ENCODE measurements at regions not wholly inside any gene's neighbourhood (a gene's known extent, or its start where the extent isn't known, plus 50 kb on each side); places are given as distances from the start of the nearest gene placed in this dataset.

DNA sequence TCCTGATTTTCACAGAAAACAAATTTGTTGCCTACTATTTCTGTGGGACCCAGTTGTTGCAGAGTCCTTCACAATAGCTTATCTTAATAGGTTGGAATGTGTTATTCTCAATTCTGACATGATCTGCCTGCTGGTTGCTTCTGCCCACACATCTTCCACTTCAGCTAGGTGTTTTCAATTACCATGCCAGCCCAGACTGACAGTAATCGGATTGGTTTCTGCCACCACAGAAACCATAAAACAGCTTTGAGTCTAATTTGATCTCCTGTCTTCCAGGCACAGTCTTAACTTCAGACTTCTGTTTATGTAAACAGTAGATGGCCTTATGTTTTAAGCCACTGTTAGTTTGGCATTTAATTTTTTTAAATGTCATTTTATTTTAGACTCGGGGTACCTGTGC lies 248.2 kb upstream of the RBMS1 start:
- no peaks in the 10 kb centered on the region for H3K4me1 Mint-ChIP-seq
- no peak overlapping the region for H3K27ac ChIP-seq (ENCODE audit: low read depth, low read length)
- H3K27me3 Mint-ChIP-seq = peaks cover 0 to 8% of the 10 kb centered on the region in 2 donors
- H3K27me3 ChIP-seq (ENCODE audit: insufficient read depth, low read length) = no peaks in the 10 kb centered on the region
- peaks cover 0 to 2% (median 0%) of the 10 kb centered on the region in 8 donors for H3K9me3 Mint-ChIP-seq
- no peak overlapping the region for H3K27ac Mint-ChIP-seq
- H3K36me3 Mint-ChIP-seq = no peaks in the 10 kb centered on the region
- DNase-seq = no peak
- no peaks in the 10 kb centered on the region for H3K9me3 ChIP-seq (ENCODE audit: control insufficient read depth in 1 of 2, low read length in 2 of 2)
- no peak overlapping the region for H3K4me3 Mint-ChIP-seq
- ChIA-PET CTCF (ENCODE audit: partially characterized antibody) (no interaction called here), POLR2A (ENCODE audit: partially characterized antibody) (no interaction called here)
- no peaks in the 10 kb centered on the region for H3K36me3 ChIP-seq (ENCODE audit: insufficient read depth, low read length)
- no peaks in the 10 kb centered on the region for H3K4me1 ChIP-seq (ENCODE audit: insufficient read depth, low read length)
- intact Hi-C loops (cut with micrococcal nuclease) = no loop called here
- no peak overlapping the region for H3K4me3 ChIP-seq (ENCODE audit: low read length in 2 of 2)

DNA sequence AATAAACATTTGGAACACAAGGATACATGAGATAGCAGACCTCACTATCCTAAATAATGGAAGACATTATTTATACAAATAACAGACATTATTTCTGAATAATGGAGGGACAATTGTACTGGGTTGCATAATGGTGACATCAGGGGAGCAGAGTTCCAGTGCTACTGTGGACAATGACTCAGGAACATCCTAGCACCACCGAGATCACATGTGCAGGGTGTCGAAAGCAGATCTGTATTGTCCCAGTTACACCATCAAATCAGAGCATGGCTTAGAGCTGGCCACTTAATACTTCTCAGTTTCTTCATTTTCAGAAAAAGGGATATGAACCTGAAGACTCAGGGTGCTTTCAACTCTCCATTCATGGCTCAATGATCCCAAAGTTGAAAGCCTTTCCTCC lies 249.1 kb upstream of the RBMS1 start:
- Histone ChIP-seq H3K36me3 (ENCODE audit: insufficient read depth, low read length) (no peaks in the 10 kb centered on the region), H3K9me3 (ENCODE audit: control insufficient read depth in 1 of 2, low read length in 2 of 2) (no peaks in the 10 kb centered on the region), H3K27ac (ENCODE audit: low read depth, low read length) (no peak overlapping the region), H3K27me3 (ENCODE audit: insufficient read depth, low read length) (no peaks in the 10 kb centered on the region), H3K4me1 (ENCODE audit: insufficient read depth, low read length) (no peaks in the 10 kb centered on the region), H3K4me3 (ENCODE audit: low read length in 2 of 2) (no peak overlapping the region)
- Mint-ChIP-seq H3K36me3 (no peaks in the 10 kb centered on the region), H3K4me3 (no peak overlapping the region), H3K9me3 (peaks cover 0 to 2% (median 0%) of the 10 kb centered on the region in 8 donors), H3K27me3 (peaks cover 0 to 9% of the 10 kb centered on the region in 2 donors), H3K4me1 (no peaks in the 10 kb centered on the region), H3K27ac (no peak overlapping the region)
- POLR2A ChIA-PET (ENCODE audit: partially characterized antibody) = no interaction called here
- CTCF ChIA-PET (ENCODE audit: partially characterized antibody) = no interaction called here
- intact Hi-C loops (cut with micrococcal nuclease) = no loop called here
- DNase-seq = no peak

DNA sequence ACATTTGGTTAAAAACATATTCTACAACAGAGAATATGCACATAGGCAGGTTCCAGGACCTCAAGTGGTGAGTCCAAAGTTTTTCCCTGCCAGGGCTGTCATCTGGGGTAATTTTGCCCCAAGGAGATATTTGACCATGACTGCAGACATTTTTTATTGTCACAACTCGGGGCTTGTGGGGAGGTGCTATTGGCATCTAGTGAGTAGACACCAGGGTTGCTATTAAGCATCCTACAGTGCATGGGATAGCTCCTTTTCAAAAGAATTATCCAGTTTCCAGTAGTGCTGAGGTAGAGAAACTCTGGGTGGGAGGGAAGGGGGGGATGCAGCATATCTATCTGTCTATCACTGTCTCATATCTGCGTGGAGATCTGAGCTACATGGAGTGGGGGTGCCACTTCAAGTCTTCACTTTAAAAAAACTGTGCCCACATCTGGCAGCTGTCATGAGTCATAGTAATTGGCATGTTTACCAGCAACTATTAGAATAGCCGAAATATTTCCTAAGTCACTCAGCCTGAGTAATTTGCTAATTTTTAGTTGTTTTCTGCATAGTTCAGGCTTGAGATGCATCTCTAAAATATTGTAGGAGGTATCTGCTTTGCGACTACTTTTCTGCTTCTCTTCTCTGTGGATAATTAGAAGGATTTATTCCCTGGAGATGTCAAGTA lies 254.0 kb upstream of the RBMS1 start:
- intact Hi-C loops (cut with micrococcal nuclease) = no loop called here
- H3K9me3 ChIP-seq (ENCODE audit: control insufficient read depth in 1 of 2, low read length in 2 of 2) = no peaks in the 10 kb centered on the region
- H3K27me3 Mint-ChIP-seq = peaks cover 2 to 10% of the 10 kb centered on the region in 2 donors
- no peak for DNase-seq
- H3K4me3 Mint-ChIP-seq = no peak overlapping the region
- H3K36me3 ChIP-seq (ENCODE audit: insufficient read depth, low read length) = no peaks in the 10 kb centered on the region
- H3K4me1 ChIP-seq (ENCODE audit: insufficient read depth, low read length) = no peaks in the 10 kb centered on the region
- no peak overlapping the region for H3K4me3 ChIP-seq (ENCODE audit: low read length in 2 of 2)
- peaks cover 0 to 4% (median under 1%) of the 10 kb centered on the region in 8 donors for H3K9me3 Mint-ChIP-seq
- H3K36me3 Mint-ChIP-seq = no peaks in the 10 kb centered on the region
- no peaks in the 10 kb centered on the region for H3K4me1 Mint-ChIP-seq
- CTCF ChIA-PET (ENCODE audit: partially characterized antibody) = no interaction called here
- H3K27me3 ChIP-seq (ENCODE audit: insufficient read depth, low read length) = peaks cover 4% of the 10 kb centered on the region
- POLR2A ChIA-PET (ENCODE audit: partially characterized antibody) = no interaction called here
- no peak overlapping the region for H3K27ac ChIP-seq (ENCODE audit: low read depth, low read length)
- no peak overlapping the region for H3K27ac Mint-ChIP-seq

DNA sequence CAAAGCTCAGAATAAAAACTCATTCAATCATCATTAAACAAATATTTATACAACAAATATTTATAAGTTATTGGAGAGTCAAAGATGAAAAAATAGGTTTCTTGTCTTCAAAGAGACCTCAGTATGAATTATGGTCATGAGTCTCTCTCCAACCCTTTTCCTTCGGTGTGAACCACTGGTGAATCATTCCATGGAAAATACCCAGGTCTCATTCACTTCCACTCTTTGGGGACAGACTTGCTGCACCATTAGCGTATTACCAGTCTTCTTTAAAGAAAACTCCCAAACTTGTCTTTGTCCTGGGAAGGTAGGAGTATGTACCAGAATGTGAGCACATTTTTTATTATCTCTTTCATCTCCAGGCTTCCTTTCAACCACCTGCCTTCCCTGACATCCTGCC lies 257.4 kb upstream of the RBMS1 start:
- no peaks in the 10 kb centered on the region for H3K4me1 ChIP-seq (ENCODE audit: insufficient read depth, low read length)
- H3K27ac ChIP-seq (ENCODE audit: low read depth, low read length) = no peak overlapping the region
- ChIA-PET CTCF (ENCODE audit: partially characterized antibody) (no interaction called here), POLR2A (ENCODE audit: partially characterized antibody) (no interaction called here)
- peaks cover 0 to 1% (median 0%) of the 10 kb centered on the region in 4 donors for H3K4me1 Mint-ChIP-seq
- H3K9me3 Mint-ChIP-seq = peaks cover 2 to 23% (median 15%) of the 10 kb centered on the region in 8 donors
- no peaks in the 10 kb centered on the region for H3K36me3 ChIP-seq (ENCODE audit: insufficient read depth, low read length)
- H3K27me3 Mint-ChIP-seq = peaks cover 2 to 8% of the 10 kb centered on the region in 2 donors
- peaks cover 0 to 5% of the 10 kb centered on the region in 2 donors for H3K36me3 Mint-ChIP-seq
- no peak for DNase-seq
- peaks cover 4% of the 10 kb centered on the region for H3K27me3 ChIP-seq (ENCODE audit: insufficient read depth, low read length)
- no peak overlapping the region for H3K27ac Mint-ChIP-seq
- H3K4me3 ChIP-seq (ENCODE audit: low read length in 2 of 2) = no peak overlapping the region
- no peak overlapping the region for H3K4me3 Mint-ChIP-seq
- intact Hi-C loops (cut with micrococcal nuclease) = no loop called here
- H3K9me3 ChIP-seq (ENCODE audit: control insufficient read depth in 1 of 2, low read length in 2 of 2) = no peaks in the 10 kb centered on the region

DNA sequence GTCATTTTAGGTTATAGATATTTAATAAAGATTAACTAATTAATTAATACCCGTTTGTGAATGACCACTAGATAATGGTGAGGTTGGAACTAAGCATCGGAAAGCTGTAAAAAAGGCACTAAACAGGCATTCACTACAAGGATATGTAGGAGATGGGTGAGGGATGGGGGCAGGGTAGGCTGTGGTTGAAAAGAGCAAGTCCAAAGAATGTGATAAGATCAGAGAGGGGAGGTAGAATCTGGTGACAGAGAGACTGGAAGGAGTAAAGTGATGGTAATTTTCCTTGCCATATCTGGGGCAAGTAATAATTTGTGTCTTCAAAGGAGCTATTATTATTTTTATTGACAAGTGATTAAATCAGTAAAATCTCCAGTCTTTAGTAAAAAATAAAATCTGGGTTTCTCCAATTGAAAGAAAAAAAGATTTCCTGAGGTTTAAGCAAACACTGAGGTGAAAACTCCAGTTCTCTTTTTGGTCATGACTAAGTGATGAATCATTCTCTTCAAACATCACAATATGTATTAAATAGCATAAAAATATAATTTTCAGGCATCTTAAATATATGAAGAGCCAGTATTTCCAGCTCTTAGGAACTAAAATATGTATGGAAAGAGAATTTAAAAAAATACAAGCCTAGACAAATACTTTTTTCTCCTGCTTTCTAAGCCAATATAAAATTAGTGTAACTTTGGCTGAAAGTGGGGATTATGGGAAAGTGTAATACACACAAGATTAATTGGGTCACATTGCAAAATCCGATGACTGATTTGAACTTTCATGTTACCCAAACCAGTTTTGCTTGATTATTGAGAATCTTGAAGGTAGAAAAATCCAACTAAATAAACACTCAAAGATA lies 259.1 kb upstream of the RBMS1 start:
- peaks cover 0 to 23% (median 16%) of the 10 kb centered on the region in 8 donors for H3K9me3 Mint-ChIP-seq
- intact Hi-C loops (cut with micrococcal nuclease) = no loop called here
- CTCF ChIA-PET (ENCODE audit: partially characterized antibody) = no interaction called here

DNA sequence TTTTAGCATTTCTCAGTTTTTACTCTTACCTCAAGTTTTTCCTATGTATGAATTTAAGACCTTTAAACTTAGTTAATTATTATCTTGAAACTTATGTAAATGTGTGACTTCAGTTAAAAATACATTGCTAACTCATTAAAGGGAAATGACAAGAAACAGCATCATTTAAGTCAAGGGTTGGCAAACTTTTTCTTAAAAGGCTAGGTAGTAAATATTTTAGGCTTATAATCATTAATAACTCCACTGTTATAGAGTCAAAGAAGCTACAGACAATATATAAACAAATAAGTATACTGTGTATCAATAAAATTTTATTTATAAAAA lies 259.7 kb upstream of the RBMS1 start:
- H3K27me3 Mint-ChIP-seq = peaks cover 2% of the 10 kb centered on the region in 2 donors
- H3K27ac Mint-ChIP-seq = no peak overlapping the region
- H3K4me3 ChIP-seq (ENCODE audit: low read length in 2 of 2) = no peak overlapping the region
- H3K9me3 ChIP-seq (ENCODE audit: control insufficient read depth in 1 of 2, low read length in 2 of 2) = no peaks in the 10 kb centered on the region
- intact Hi-C loops (cut with micrococcal nuclease) = no loop called here
- ChIA-PET CTCF (ENCODE audit: partially characterized antibody) (no interaction called here), POLR2A (ENCODE audit: partially characterized antibody) (no interaction called here)
- no peak for DNase-seq
- peaks cover 4% of the 10 kb centered on the region for H3K27me3 ChIP-seq (ENCODE audit: insufficient read depth, low read length)
- no peak overlapping the region for H3K4me3 Mint-ChIP-seq
- no peak overlapping the region for H3K27ac ChIP-seq (ENCODE audit: low read depth, low read length)
- H3K4me1 Mint-ChIP-seq = peaks cover 0 to 1% (median 0%) of the 10 kb centered on the region in 4 donors
- no peaks in the 10 kb centered on the region for H3K4me1 ChIP-seq (ENCODE audit: insufficient read depth, low read length)
- peaks cover 1 to 5% of the 10 kb centered on the region in 2 donors for H3K36me3 Mint-ChIP-seq
- peaks cover 0 to 23% (median 16%) of the 10 kb centered on the region in 8 donors for H3K9me3 Mint-ChIP-seq
- no peaks in the 10 kb centered on the region for H3K36me3 ChIP-seq (ENCODE audit: insufficient read depth, low read length)

More for the DNA sequence above, 259.1 kb upstream of the RBMS1 start:
- H3K27ac ChIP-seq (ENCODE audit: low read depth, low read length) = no peak overlapping the region
- H3K9me3 ChIP-seq (ENCODE audit: control insufficient read depth in 1 of 2, low read length in 2 of 2) = no peaks in the 10 kb centered on the region
- peaks cover 4% of the 10 kb centered on the region for H3K27me3 ChIP-seq (ENCODE audit: insufficient read depth, low read length)
- Mint-ChIP-seq H3K27ac (no peak overlapping the region), H3K4me3 (no peak overlapping the region), H3K4me1 (peaks cover 0 to 1% (median 0%) of the 10 kb centered on the region in 4 donors), H3K27me3 (peaks cover 2% of the 10 kb centered on the region in 2 donors), H3K36me3 (peaks cover 1 to 5% of the 10 kb centered on the region in 2 donors)
- H3K4me1 ChIP-seq (ENCODE audit: insufficient read depth, low read length) = no peaks in the 10 kb centered on the region
- no peak for DNase-seq
- no peak overlapping the region for H3K4me3 ChIP-seq (ENCODE audit: low read length in 2 of 2)
- H3K36me3 ChIP-seq (ENCODE audit: insufficient read depth, low read length) = no peaks in the 10 kb centered on the region
- POLR2A ChIA-PET (ENCODE audit: partially characterized antibody) = no interaction called here

DNA sequence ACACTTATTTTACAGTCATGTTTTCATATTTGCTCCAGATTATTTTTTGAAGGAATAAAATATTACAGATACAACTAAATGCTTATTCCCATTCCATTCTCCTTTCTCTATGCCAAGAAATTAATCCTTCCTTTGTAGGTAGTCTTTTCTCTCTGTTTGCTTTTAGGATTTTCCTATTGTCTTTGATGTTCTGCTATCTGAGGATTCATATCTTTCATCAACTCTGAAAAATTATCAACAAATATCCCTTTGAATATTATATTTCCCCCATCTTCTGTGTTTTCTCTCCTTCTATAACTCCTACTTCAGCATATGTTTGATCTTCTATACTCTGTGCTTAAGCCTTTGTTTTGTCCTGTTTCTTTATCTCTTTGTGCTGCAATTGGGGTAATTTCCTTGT lies 260.4 kb upstream of the RBMS1 start:
- ChIA-PET CTCF (ENCODE audit: partially characterized antibody) (no interaction called here), POLR2A (ENCODE audit: partially characterized antibody) (no interaction called here)
- peaks cover 4% of the 10 kb centered on the region for H3K27me3 ChIP-seq (ENCODE audit: insufficient read depth, low read length)
- H3K4me1 ChIP-seq (ENCODE audit: insufficient read depth, low read length) = no peaks in the 10 kb centered on the region
- Mint-ChIP-seq H3K4me1 (peaks cover 0 to 1% (median 0%) of the 10 kb centered on the region in 4 donors), H3K9me3 (peaks cover 0 to 23% (median 16%) of the 10 kb centered on the region in 8 donors), H3K27me3 (peaks cover 2% of the 10 kb centered on the region in 2 donors), H3K4me3 (no peak overlapping the region), H3K36me3 (peaks cover 1 to 5% of the 10 kb centered on the region in 2 donors), H3K27ac (no peak overlapping the region)
- no peak overlapping the region for H3K27ac ChIP-seq (ENCODE audit: low read depth, low read length)
- no peaks in the 10 kb centered on the region for H3K9me3 ChIP-seq (ENCODE audit: control insufficient read depth in 1 of 2, low read length in 2 of 2)
- H3K36me3 ChIP-seq (ENCODE audit: insufficient read depth, low read length) = no peaks in the 10 kb centered on the region
- DNase-seq = no peak
- H3K4me3 ChIP-seq (ENCODE audit: low read length in 2 of 2) = no peak overlapping the region
- intact Hi-C loops (cut with micrococcal nuclease) = no loop called here

Data from CD4-positive, alpha-beta memory T cell (primary cell).